PC-9 (cell line): ENCODE measurements at regions not wholly inside any gene's neighbourhood (a gene's known extent, or its start where the extent isn't known, plus 50 kb on each side); places are given as distances from the start of the nearest gene placed in this dataset.

Source experiments
- BruUV-seq: library from RNA; stranded (reverse); fragments of 400-500 nt; replicated peaks from 2 replicates; lab custom pipeline; 2021; lab: Mats Ljungman, UMichigan
- CTCF ChIA-PET: fragments of 300-600 bp; sonication (Branson Sonifier 250); formaldehyde crosslinking; loops from one replicate; lab custom pipeline; 2022; ENCODE audit warnings: antibody characterized with exemption; lab: Charles Lee
- POLR2A ChIA-PET: fragments of 300-600 bp; sonication (Branson Sonifier 250); formaldehyde crosslinking; loops from one replicate; lab custom pipeline; 2022; ENCODE audit warnings: antibody characterized with exemption; ENCODE audit not compliant: unreplicated experiment; lab: Charles Lee
- DNase-seq, 2 experiments: peaks; one replicate each; pipeline versions ENCODE4 v3.0.0 to v3.0.0-alpha.2; 2015 to 2022; ENCODE audit warnings: mixed read lengths in 1 of 2
- H2AFZ ChIP-seq: fragments of 200-600 bp; sonication (generic); 2 replicates; pipeline ENCODE4 v1.8.1; 2017; ENCODE audit warnings: antibody characterized with exemption
- H3F3A ChIP-seq: fragments of 200-600 bp; sonication (generic); 2 replicates; pipeline ENCODE4 v1.8.1; 2017; ENCODE audit warnings: antibody characterized with exemption, mild to moderate bottlenecking, low read depth; ENCODE audit not compliant: insufficient read depth
- H3K27ac ChIP-seq: fragments of 200-600 bp; sonication (generic); 2 replicates; pipeline ENCODE4 v1.6.1; 2016; ENCODE audit warnings: mixed run types
- H3K27me3 ChIP-seq: fragments of 200-600 bp; sonication (generic); 2 replicates; pipeline ENCODE4 v1.6.1; 2016; ENCODE audit warnings: low read depth, mixed run types; ENCODE audit not compliant: insufficient read depth
- H3K36me3 ChIP-seq: fragments of 200-600 bp; sonication (generic); 2 replicates; pipeline ENCODE4 v1.6.1; 2016; ENCODE audit warnings: low read depth, mixed run types
- H3K4me1 ChIP-seq: fragments of 200-600 bp; sonication (generic); replicated peaks from 2 replicates; pipeline ENCODE4 v1.6.1; 2016; ENCODE audit warnings: mixed run types; ENCODE audit not compliant: insufficient read depth
- H3K4me2 ChIP-seq: fragments of 200-600 bp; sonication (generic); 2 replicates; pipeline ENCODE4 v1.6.1; 2017; ENCODE audit warnings: mixed run types
- H3K4me3 ChIP-seq: fragments of 200-600 bp; sonication (generic); 2 replicates; pipeline ENCODE4 v1.6.1; 2016; ENCODE audit warnings: mixed run types
- H3K79me2 ChIP-seq: fragments of 200-600 bp; sonication (generic); 2 replicates; pipeline ENCODE4 v1.6.1; 2017; ENCODE audit warnings: low read depth, mixed run types
- H3K9me2 ChIP-seq: fragments of 200-600 bp; sonication (generic); 2 replicates; pipeline ENCODE4 v1.8.1; 2017; ENCODE audit warnings: mild to moderate bottlenecking; ENCODE audit not compliant: insufficient read depth
- H3K9me3 ChIP-seq: fragments of 200-600 bp; sonication (generic); 2 replicates; pipeline ENCODE4 v1.8.1; 2016; ENCODE audit warnings: low read depth; ENCODE audit not compliant: insufficient read depth
- H4K20me1 ChIP-seq: fragments of 200-600 bp; sonication (generic); 2 replicates; pipeline ENCODE4 v1.8.1; 2017; ENCODE audit not compliant: insufficient read depth
- CTCF ChIP-seq: fragments of 200-600 bp; sonication (generic); conservative IDR thresholded peaks from 2 replicates; pipeline ENCODE4 v1.6.1; 2017; ENCODE audit warnings: mixed run types, antibody characterized with exemption, mild to moderate bottlenecking, moderate library complexity
- EZH2 ChIP-seq: fragments of 200-600 bp; sonication (generic); IDR thresholded peaks from 2 replicates; pipeline ENCODE4 v1.8.0; 2017; ENCODE audit warnings: antibody characterized with exemption, low read depth
- intact Hi-C: fragments of 100-400 bp; cut with micrococcal nuclease; formaldehyde crosslinking; loops from one replicate; pipeline ENCODE4 v1.10.0; 2022; ENCODE audit not compliant: unreplicated experiment

GRCh38 chr9:79003514-79003913 is 568.3 kb upstream of the TLE4 start:
- no TSS peak for BruUV-seq
- Histone ChIP-seq H3K79me2 (no peaks in the 10 kb centered on the region), H3K4me3 (no peak overlapping the region), H3K36me3 (no peaks in the 10 kb centered on the region), H3K4me2 (no peak overlapping the region), H3F3A (no peaks in the 10 kb centered on the region), H2AFZ (no peak overlapping the region), H3K27me3 (no peaks in the 10 kb centered on the region), H4K20me1 (no peaks in the 10 kb centered on the region), H3K9me2 (no peaks in the 10 kb centered on the region), H3K9me3 (no peaks in the 10 kb centered on the region), H3K27ac (no peak overlapping the region), H3K4me1 (no peaks in the 10 kb centered on the region)
- CTCF ChIA-PET: no interaction called here
- TF ChIP-seq CTCF (no peak), EZH2 (no peak)
- DNase-seq: no peak
- intact Hi-C loops: no loop called here
- POLR2A ChIA-PET: no interaction called here

GRCh38 chr9:79004032-79004431 is 567.7 kb upstream of the TLE4 start:
- Histone ChIP-seq H3K4me1 (no peaks in the 10 kb centered on the region), H3K4me2 (no peak overlapping the region), H3K4me3 (no peak overlapping the region), H3K27me3 (no peaks in the 10 kb centered on the region), H3K79me2 (no peaks in the 10 kb centered on the region), H3F3A (no peaks in the 10 kb centered on the region), H2AFZ (no peak overlapping the region), H3K36me3 (no peaks in the 10 kb centered on the region), H3K9me3 (no peaks in the 10 kb centered on the region), H4K20me1 (no peaks in the 10 kb centered on the region), H3K9me2 (no peaks in the 10 kb centered on the region), H3K27ac (no peak overlapping the region)
- TF ChIP-seq EZH2: no peak
- POLR2A ChIA-PET: no interaction called here
- BruUV-seq: no TSS peak
- no peak for DNase-seq
- intact Hi-C loops: no loop called here
- CTCF ChIA-PET: no interaction called here

- intact Hi-C loops: no loop called here
- Histone ChIP-seq H3K27me3 (no peaks in the 10 kb centered on the region), H4K20me1 (no peaks in the 10 kb centered on the region), H2AFZ (no peak overlapping the region), H3K4me1 (no peaks in the 10 kb centered on the region), H3K4me2 (no peak overlapping the region), H3K9me3 (no peaks in the 10 kb centered on the region), H3K36me3 (no peaks in the 10 kb centered on the region), H3K4me3 (no peak overlapping the region), H3K27ac (no peak overlapping the region), H3K9me2 (peaks cover 8% of the 10 kb centered on the region; the same call in 1 of the 2 replicates), H3F3A (no peaks in the 10 kb centered on the region), H3K79me2 (no peaks in the 10 kb centered on the region)
- ChIA-PET CTCF (no interaction called here), POLR2A (no interaction called here)
- no peak for DNase-seq
- no peak for TF ChIP-seq CTCF
- no peak for TF ChIP-seq EZH2
- BruUV-seq: no TSS peak
These were observed 565.2 kb upstream of the TLE4 start for GRCh38 chr9:79006546-79006945.

GRCh38 chr9:79007701-79008483 is 563.9 kb upstream of the TLE4 start:
- no peaks in the 10 kb centered on the region for H3F3A ChIP-seq
- intact Hi-C loops: no loop called here
- H3K4me3 ChIP-seq: no peak overlapping the region
- no TSS peak for BruUV-seq
- CTCF ChIA-PET: no interaction called here
- H3K27ac ChIP-seq: no peak overlapping the region
- no peaks in the 10 kb centered on the region for H3K27me3 ChIP-seq
- no peaks in the 10 kb centered on the region for H3K36me3 ChIP-seq
- H3K79me2 ChIP-seq: no peaks in the 10 kb centered on the region
- H4K20me1 ChIP-seq: no peaks in the 10 kb centered on the region
- no peaks in the 10 kb centered on the region for H3K4me1 ChIP-seq
- no peaks in the 10 kb centered on the region for H3K9me3 ChIP-seq
- TF ChIP-seq EZH2 (no peak), CTCF (no peak)
- H2AFZ ChIP-seq: no peak overlapping the region
- no peak overlapping the region for H3K4me2 ChIP-seq
- peaks cover 8% of the 10 kb centered on the region; the same call in 1 of the 2 replicates for H3K9me2 ChIP-seq
- DNase-seq: no peak
- POLR2A ChIA-PET: no interaction called here
